Amniotic stem cell (primary cell): ENCODE measurements at regions not wholly inside any gene's neighbourhood (a gene's known extent, or its start where the extent isn't known, plus 50 kb on each side); places are given as distances from the start of the nearest gene placed in this dataset.
A peak's percentile ranks its signal among the peaks of the same experiment; 100 is the strongest.
"Not testable (repeated sequence)": the region's sequence is repeated elsewhere in the genome, so short reads cannot be mapped to it uniquely, and the experiment has no call there.

Source experiments
- DNase-seq: peaks from one replicate; lab custom pipeline; 2025; lab: John Stamatoyannopoulos, UW

- no peak for DNase-seq
Observed at GRCh38 chr3:30299674-30300385, 306.6 kb upstream of the TGFBR2 start.

DNA sequence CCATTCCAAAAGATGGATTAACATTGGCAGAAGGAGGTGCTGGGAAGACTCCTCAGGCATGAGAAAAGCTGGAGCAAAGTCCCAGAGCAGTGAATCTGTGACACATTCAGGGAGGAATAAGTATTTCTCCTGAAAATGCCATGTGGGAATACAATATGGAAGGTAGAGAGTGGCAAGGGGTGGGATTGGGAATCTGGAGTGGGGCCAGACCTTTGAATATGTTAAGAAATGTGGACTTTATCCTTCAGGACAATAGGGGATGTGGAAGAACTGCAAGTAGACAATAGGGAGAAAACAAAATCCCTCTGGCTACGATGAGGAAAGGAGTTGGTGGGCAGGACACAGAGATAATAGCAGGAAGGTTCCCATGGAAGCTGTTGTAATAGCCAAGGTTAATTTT, 305.6 kb upstream of the TGFBR2 start:
- DNase-seq: no peak

DNA sequence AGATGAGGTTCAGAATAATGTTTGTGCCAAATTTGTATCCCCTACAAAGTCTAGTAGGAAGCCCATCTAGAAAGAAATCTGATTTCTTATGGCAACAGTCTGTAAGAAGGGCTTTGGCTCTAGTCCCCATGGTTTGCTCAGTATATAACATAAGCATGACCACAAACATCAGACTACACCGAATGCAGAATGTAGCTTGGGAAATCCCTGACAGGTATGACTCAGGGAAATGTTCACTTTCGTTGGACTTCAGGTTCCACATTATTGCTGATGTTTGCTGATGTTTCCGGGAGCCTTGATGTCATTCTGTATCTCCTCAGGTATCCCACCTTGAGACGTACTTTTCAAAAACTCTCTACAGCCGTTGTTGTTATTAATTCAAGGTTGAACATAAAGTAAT, 304.4 kb upstream of the TGFBR2 start:
- no peak for DNase-seq

GRCh38 chr3:30303770-30304169, 302.6 kb upstream of the TGFBR2 start:
- DNase-seq: no peak

DNA sequence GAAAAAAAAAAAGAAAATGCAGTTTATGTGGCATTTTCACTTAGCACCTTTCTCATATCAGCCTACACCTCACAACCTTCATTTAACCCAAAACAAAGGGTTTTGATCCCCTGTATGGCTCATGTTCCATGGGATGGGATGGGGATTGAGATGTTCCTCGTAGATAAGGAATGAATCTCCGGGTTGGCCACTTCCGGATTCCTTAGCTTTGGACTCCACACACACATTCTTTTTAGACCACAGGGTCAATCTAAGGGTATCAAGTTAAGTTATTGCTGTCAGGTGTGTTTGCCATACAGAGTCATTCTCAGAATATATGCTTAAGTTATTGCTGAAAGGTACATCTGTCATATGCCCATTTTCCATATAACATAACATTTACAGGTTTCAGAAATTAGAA, 301.4 kb upstream of the TGFBR2 start:
- no peak for DNase-seq

DNA sequence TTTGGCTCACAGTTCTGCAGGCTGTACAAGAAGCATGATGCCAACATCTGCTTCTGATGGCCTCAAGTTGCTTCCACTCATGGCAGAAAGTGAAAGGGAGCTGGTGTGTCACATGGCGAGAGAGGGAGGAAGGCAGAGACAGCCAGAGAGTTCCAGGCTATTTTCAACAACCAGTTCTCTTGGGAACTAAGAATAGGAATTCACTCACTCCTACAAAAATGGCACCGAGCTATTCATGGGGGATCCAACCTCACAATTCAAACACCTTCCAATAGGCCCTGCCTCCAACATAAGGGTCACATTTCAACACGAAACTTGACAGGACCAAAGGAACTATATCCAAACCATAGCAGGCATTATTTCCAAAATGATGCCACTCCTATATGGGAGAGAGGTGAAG, 299.5 kb upstream of the TGFBR2 start:
- no peak for DNase-seq

DNA sequence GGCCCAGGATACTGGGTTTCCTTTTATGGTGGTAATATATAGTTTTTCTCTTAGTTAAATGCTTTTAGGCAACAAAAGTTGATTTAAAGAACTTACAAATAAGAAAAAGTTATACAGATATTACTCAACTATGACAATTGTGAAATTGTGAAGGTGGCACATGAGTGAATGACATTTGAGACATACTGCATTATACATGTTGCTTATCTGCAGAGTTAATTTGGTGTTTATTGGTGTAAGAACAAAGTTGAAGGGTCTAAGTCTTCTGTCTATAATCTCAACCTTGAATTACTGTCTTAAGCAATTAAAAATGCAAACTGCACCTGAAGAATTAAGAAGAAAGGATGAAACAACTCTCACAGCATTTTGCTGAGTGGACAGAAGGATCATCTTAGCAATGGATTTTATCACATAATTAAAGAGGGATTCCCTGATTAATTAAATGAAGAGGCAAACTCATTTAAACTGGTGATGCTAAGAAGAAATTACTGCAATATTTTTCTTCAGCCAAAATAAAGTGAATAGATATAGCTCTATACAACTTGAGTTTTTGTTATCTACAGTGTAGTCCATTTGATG, 298.9 kb upstream of the TGFBR2 start:
- DNase-seq: no peak

DNA sequence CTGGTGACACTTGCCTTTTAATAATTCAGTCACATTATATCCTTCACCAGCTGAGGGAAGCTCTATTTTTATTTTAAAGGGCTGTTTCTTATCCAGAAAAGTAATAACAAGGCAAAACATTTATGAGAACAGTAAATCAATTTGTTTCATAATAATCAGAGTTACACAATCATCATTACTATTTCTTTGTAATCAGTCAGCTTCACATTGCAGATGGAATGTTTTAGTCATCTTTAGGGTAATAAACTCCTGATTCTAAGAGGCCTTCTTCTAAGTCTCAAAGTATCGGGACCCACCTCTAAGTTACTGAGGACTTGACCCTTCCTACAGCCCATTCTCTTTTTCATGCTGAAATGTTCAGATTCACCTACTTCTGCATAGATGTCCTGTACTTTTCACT, 298.3 kb upstream of the TGFBR2 start:
- DNase-seq: no peak

- no peak for DNase-seq
Observed at GRCh38 chr3:30309961-30310954, 296.1 kb upstream of the TGFBR2 start.

DNA sequence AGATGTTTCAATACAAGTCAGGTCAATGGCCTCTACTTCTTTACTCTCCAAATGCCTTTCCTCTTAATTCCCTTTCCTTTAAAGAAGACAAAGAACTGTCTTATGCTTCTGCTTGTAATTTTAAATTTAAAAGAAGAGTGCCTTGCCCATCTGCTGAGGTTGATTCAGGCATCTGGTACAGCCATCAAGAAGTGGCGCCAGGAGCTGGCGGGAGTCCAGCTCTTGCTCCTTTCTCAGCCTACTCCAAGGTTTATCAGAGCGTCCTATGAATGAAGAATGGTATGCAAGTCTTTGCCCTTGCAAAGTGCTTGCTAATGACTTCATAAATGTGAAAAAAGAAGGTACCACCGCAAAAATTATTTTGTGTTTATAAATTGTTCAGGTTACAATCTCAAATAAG, 294.6 kb upstream of the TGFBR2 start:
- DNase-seq: no peak

DNA sequence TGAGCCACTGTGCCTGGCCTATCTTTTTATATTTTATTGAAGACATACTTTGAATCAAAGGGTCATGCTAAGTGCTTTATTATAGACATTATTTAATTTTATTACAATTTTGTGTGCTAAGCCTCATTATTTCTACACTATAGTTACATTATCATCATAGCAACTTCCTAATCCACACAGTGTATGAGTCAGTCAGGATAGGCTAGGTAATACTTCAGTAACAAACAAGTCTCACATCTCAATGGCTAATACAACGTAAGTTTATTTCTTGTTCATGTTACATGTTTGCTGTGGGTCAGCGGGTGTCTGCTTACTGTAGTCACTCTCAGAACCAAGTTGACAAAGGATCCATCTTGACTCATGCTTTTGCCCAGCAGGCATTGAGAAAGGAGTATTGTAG, 292.6 kb upstream of the TGFBR2 start:
- no peak for DNase-seq

DNA sequence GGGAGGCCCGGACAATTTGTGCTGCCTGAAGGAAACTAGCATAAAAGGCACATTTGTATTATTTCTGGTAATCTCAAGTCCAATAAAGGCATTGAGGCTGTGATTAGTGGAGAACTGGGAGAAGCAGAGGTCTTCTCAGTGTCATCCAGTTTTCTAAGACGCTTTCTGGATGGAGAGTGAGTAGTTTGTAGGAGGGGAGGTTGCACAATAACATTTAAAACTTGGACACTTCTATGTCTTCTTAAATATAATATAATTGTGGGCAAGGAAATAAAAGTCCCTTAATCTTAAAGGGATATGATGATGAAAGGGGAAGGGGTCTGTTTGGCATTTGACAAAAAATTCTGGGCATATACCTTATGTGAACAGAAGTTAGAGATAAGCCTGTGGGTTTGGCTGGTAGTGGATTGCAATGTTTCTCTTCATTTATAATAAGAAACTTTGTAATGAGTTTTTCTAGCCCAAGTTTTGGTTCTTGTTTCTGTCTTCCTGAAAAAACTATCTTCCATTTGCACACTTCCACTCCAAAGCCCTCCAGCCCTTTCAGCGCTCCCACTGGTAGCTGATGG, 291.6 kb upstream of the TGFBR2 start:
- DNase-seq: no peak

DNA sequence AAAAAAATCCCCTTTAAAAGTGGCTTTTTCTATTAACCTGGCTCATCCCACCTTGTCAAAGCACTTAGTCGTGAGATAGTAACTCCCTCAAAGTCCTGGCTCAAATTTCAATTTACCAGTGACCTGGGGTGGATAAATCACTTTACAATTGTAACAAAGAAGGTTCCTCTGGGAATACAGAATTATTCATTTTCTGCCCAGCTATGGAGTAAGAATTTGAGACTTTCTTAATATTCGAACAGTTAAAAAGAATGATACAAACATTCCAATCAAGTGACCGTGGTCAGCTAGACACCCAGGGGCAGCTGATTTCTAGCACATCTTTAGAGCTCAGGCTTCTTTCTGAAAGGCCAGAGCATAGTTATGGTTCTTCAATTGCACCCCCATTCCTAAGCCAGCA, 291.0 kb upstream of the TGFBR2 start:
- DNase-seq: no peak

GRCh38 chr3:30317561-30317960, 288.8 kb upstream of the TGFBR2 start:
- DNase-seq: no peak

GRCh38 chr3:30318110-30318509, 288.3 kb upstream of the TGFBR2 start:
- DNase-seq: no peak

GRCh38 chr3:30319713-30320112, 286.7 kb upstream of the TGFBR2 start:
- peak; percentile 27 for DNase-seq

- no peak for DNase-seq
Observed at GRCh38 chr3:30320392-30320791, 286.0 kb upstream of the TGFBR2 start.

DNA sequence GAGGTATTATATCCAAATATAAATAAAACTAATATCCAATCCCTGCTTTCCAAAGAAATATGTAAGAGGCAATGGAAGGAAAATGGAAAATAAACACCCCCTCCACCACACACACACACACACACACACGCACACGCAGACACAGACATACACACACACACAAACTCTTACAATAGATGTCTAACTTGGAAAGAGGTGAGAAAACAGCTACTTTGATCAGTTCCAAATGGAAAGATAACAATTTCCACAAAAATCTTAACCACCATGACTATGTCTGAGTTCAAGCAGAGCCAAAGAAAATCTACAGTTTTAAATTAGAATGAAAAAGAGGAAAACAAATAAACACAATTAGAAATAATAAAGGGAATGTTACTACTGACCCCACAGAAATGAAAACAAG, 285.3 kb upstream of the TGFBR2 start:
- DNase-seq: no peak

DNA sequence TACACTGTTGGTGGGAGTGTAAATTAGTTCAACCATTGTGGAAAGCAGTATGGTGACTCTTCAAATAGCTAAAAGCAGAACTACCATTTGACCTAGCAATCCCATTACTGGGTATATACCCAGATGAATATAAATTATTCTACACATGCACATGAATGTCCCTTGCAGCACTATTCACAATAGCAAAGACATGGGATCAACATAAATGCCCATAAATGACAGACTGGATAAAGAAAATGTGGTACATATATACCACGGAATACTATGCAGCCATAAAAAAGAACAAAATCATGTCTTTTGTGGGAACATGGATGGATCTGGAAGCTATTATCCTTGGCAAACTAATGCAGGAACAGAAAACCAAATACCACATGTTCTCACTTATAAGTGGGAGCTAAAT, 282.8 kb upstream of the TGFBR2 start:
- DNase-seq: not testable (repeated sequence)

DNA sequence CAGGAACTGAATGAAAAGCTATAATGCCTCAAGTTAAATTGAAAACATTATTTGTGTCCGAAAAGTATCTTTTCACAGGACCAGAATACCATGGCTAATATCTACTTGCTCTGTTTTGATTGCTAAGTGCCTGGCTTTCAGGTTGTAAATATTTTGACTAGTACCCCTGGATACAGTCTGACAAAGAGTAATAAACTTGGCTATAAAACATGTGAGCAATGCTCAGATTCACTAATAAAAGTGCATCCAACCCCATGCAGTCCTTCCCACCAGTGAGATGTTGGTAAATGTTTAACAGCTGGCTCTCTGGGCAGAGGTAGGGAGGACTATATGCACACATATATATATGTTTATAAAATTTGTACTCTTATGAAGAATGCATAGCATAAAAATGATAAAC, 281.8 kb upstream of the TGFBR2 start:
- DNase-seq: no peak

DNA sequence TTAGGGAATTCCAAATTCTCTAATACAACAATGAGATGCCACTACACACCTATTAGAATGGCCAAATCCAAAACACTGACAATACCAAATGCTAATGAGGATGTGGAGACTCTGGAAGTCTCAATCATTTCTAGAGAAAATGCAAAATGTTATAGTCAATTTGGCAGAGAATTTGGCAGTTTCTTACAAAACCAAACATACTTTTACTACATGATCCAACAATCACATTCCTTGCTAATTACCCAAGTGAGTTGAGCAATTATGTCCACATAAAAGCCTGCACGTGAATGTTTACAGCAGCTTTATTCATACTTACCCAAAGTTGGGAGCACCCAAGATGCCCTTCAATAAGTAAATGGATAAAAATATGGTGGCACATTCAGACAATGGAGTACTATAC, 278.4 kb upstream of the TGFBR2 start:
- DNase-seq: not testable (repeated sequence)

DNA sequence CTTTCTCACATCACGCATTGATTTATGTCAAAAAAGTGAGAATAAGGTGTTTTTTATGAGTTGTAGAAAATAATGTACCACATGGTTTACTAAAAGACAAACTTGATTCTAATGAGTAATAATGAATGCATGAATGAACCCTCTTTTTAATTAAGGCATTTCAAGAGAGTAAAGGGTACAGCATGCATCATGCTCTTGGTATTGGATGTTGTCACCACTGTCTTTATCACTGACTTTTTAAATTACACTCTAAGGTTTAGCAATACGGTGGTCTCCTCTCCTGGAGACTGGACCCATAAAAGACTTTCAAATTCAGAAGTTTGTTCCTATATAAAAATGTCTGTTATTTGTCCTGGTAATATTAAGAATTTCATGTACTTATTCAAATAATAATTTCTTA, 277.5 kb upstream of the TGFBR2 start:
- DNase-seq: not testable (repeated sequence)

DNA sequence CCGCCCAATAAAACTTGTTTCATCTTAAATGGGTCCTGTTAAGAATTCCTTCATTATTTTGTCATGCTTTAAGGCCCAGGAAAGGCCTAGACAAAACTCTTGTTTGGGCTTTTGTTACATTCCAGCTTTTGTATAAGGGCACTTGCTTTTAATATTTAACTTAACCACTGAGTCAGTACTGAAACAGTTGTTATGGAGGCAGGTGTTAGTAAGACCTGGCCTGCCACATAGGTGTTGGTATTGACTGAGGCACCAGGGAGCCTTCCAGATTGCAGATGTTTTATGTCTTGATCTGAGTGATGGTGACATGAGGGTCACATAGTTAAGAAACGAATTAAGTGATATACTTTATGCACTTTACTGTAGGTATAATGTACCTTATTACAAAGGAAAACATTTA, 274.9 kb upstream of the TGFBR2 start:
- no peak for DNase-seq
